ENCODE measurements at regions not wholly inside any gene's neighbourhood (a gene's known extent, or its start where the extent isn't known, plus 50 kb on each side); places are given as distances from the start of the nearest gene placed in this dataset.

GRCh38 chr13:80469853-80470381 lies 129.0 kb upstream of the SPRY2 start:
- in situ Hi-C loops (cut with HindIII; ENCODE audit: low pct_unique_long_range_greater_than_20kb, low sequenced_read_pairs): no loop called here
- peak; percentile 85 for DNase-seq (ENCODE audit: low read depth, low spot score)

- DNase-seq (ENCODE audit: low read depth, low spot score): no peak
- in situ Hi-C loops (cut with HindIII; ENCODE audit: low pct_unique_long_range_greater_than_20kb, low sequenced_read_pairs): no loop called here
Measured at GRCh38 chr13:80469105-80469852, 128.4 kb upstream of the SPRY2 start.

- no peak for DNase-seq (ENCODE audit: low read depth, low spot score)
- in situ Hi-C loops (cut with HindIII; ENCODE audit: low pct_unique_long_range_greater_than_20kb, low sequenced_read_pairs): no loop called here
Measured at GRCh38 chr13:80465321-80465720, 124.4 kb upstream of the SPRY2 start.

GRCh38 chr13:80463673-80464352 lies 122.9 kb upstream of the SPRY2 start:
- no peak for DNase-seq (ENCODE audit: low read depth, low spot score)
- in situ Hi-C loops (cut with HindIII; ENCODE audit: low pct_unique_long_range_greater_than_20kb, low sequenced_read_pairs): no loop called here

- in situ Hi-C loops (cut with HindIII; ENCODE audit: low pct_unique_long_range_greater_than_20kb, low sequenced_read_pairs): no loop called here
- no peak for DNase-seq (ENCODE audit: low read depth, low spot score)
Measured at GRCh38 chr13:80462567-80462966, 121.6 kb upstream of the SPRY2 start.

- in situ Hi-C loops (cut with HindIII; ENCODE audit: low pct_unique_long_range_greater_than_20kb, low sequenced_read_pairs): no loop called here
- DNase-seq (ENCODE audit: low read depth, low spot score): no peak
Measured at GRCh38 chr13:80462037-80462436, 121.1 kb upstream of the SPRY2 start.

- in situ Hi-C loops (cut with HindIII; ENCODE audit: low pct_unique_long_range_greater_than_20kb, low sequenced_read_pairs): no loop called here
- no peak for DNase-seq (ENCODE audit: low read depth, low spot score)
Measured at GRCh38 chr13:80458543-80458942, 117.6 kb upstream of the SPRY2 start.

GRCh38 chr13:80454245-80454644 lies 113.3 kb upstream of the SPRY2 start:
- DNase-seq (ENCODE audit: low read depth, low spot score): no peak
- in situ Hi-C loops (cut with HindIII; ENCODE audit: low pct_unique_long_range_greater_than_20kb, low sequenced_read_pairs): no loop called here

GRCh38 chr13:80452279-80452678 lies 111.4 kb upstream of the SPRY2 start:
- in situ Hi-C loops (cut with HindIII; ENCODE audit: low pct_unique_long_range_greater_than_20kb, low sequenced_read_pairs): no loop called here
- no peak for DNase-seq (ENCODE audit: low read depth, low spot score)

GRCh38 chr13:80451641-80452040 lies 110.7 kb upstream of the SPRY2 start:
- DNase-seq (ENCODE audit: low read depth, low spot score): no peak
- in situ Hi-C loops (cut with HindIII; ENCODE audit: low pct_unique_long_range_greater_than_20kb, low sequenced_read_pairs): no loop called here

GRCh38 chr13:80450386-80450785 lies 109.5 kb upstream of the SPRY2 start:
- DNase-seq (ENCODE audit: low read depth, low spot score): no peak
- in situ Hi-C loops (cut with HindIII; ENCODE audit: low pct_unique_long_range_greater_than_20kb, low sequenced_read_pairs): no loop called here

- DNase-seq (ENCODE audit: low read depth, low spot score): no peak
- in situ Hi-C loops (cut with HindIII; ENCODE audit: low pct_unique_long_range_greater_than_20kb, low sequenced_read_pairs): no loop called here
Measured at GRCh38 chr13:80448725-80449124, 107.8 kb upstream of the SPRY2 start.

- in situ Hi-C loops (cut with HindIII; ENCODE audit: low pct_unique_long_range_greater_than_20kb, low sequenced_read_pairs): no loop called here
- DNase-seq (ENCODE audit: low read depth, low spot score): no peak
Measured at GRCh38 chr13:80447747-80448146, 106.8 kb upstream of the SPRY2 start.

- in situ Hi-C loops (cut with HindIII; ENCODE audit: low pct_unique_long_range_greater_than_20kb, low sequenced_read_pairs): no loop called here
Measured at GRCh38 chr13:80444240-80445015, 103.5 kb upstream of the SPRY2 start.

GRCh38 chr13:80442609-80443008 lies 101.7 kb upstream of the SPRY2 start:
- in situ Hi-C loops (cut with HindIII; ENCODE audit: low pct_unique_long_range_greater_than_20kb, low sequenced_read_pairs): no loop called here
- DNase-seq (ENCODE audit: low read depth, low spot score): no peak

More at GRCh38 chr13:80444240-80445015, 103.5 kb upstream of the SPRY2 start:
- DNase-seq (ENCODE audit: low read depth, low spot score): no peak

- no peak for DNase-seq (ENCODE audit: low read depth, low spot score)
- in situ Hi-C loops (cut with HindIII; ENCODE audit: low pct_unique_long_range_greater_than_20kb, low sequenced_read_pairs): no loop called here
Measured at GRCh38 chr13:80441968-80442367, 101.0 kb upstream of the SPRY2 start.

- no peak for DNase-seq (ENCODE audit: low read depth, low spot score)
- in situ Hi-C loops (cut with HindIII; ENCODE audit: low pct_unique_long_range_greater_than_20kb, low sequenced_read_pairs): no loop called here
Measured at GRCh38 chr13:80438521-80438920, 97.6 kb upstream of the SPRY2 start.

- in situ Hi-C loops (cut with HindIII; ENCODE audit: low pct_unique_long_range_greater_than_20kb, low sequenced_read_pairs): no loop called here
- DNase-seq (ENCODE audit: low read depth, low spot score): no peak
Measured at GRCh38 chr13:80437231-80437630, 96.3 kb upstream of the SPRY2 start.
